Activated CD4-positive, alpha-beta T cell treated with anti-CD3 and anti-CD28 coated beads, Interleukin-2, amount 10 ng/mL, durations not matched to agents 7 days and 5 days (primary cell): ENCODE measurements at regions not wholly inside any gene's neighbourhood (a gene's known extent, or its start where the extent isn't known, plus 50 kb on each side); places are given as distances from the start of the nearest gene placed in this dataset.
"Not testable (repeated sequence)": the region's sequence is repeated elsewhere in the genome, so short reads cannot be mapped to it uniquely, and the experiment has no call there.

ENCODE experiments used
- CTCF ChIA-PET: fragments of 350-600 bp; sonication (Branson Sonifier 250); formaldehyde crosslinking; loops from one replicate; lab custom pipeline; 2021; ENCODE audit warnings: antibody characterized with exemption; lab: Charles Lee
- POLR2A ChIA-PET: fragments of 350-600 bp; sonication (Branson Sonifier 250); formaldehyde crosslinking; loops from one replicate; lab custom pipeline; 2021; ENCODE audit warnings: antibody characterized with exemption; lab: Charles Lee
- DNase-seq: peaks from one replicate; pipeline ENCODE4 v3.0.0-alpha.2; 2020
- H3K27ac Mint-ChIP-seq: one replicate; pipeline ENCODE4 v1.8.0; 2021; ENCODE audit warnings: mild to moderate bottlenecking, moderate library complexity, mixed read lengths
- H3K27me3 Mint-ChIP-seq: one replicate; pipeline ENCODE4 v1.8.0; 2021; ENCODE audit warnings: mixed read lengths
- H3K36me3 Mint-ChIP-seq: one replicate; pipeline ENCODE4 v1.8.0; 2021; ENCODE audit warnings: low read depth, mixed read lengths
- H3K4me1 Mint-ChIP-seq: one replicate; pipeline ENCODE4 v1.8.0; 2021; ENCODE audit warnings: mixed read lengths
- H3K4me3 Mint-ChIP-seq: one replicate; pipeline ENCODE4 v1.8.0; 2021; ENCODE audit warnings: mild to moderate bottlenecking, moderate library complexity, mixed read lengths
- H3K9me3 Mint-ChIP-seq: one replicate; pipeline ENCODE4 v1.8.0; 2021; ENCODE audit warnings: mixed read lengths

- H3K4me1 Mint-ChIP-seq, POLR2A ChIA-PET, H3K9me3 Mint-ChIP-seq, H3K27me3 Mint-ChIP-seq, H3K4me3 Mint-ChIP-seq, H3K36me3 Mint-ChIP-seq, DNase-seq, H3K27ac Mint-ChIP-seq: not testable (repeated sequence)
- CTCF ChIA-PET = interaction anchor here (0.7 to 1.4 kb wide), 2 partner anchors 11 to 12 kb away, joined by 3 read pairs; no protein-coding TSS in a partner anchor
These were observed 196.8 kb downstream of the CCNG2 start for GRCh38 chr4:77353724-77354315.

GRCh38 chr4:77354550-77354949, 197.5 kb downstream of the CCNG2 start:
- no peak for DNase-seq
- Mint-ChIP-seq H3K27me3 (no peaks in the 10 kb centered on the region), H3K9me3 (no peaks in the 10 kb centered on the region), H3K36me3 (no peaks in the 10 kb centered on the region), H3K27ac (no peak overlapping the region), H3K4me3 (no peak overlapping the region), H3K4me1 (no peaks in the 10 kb centered on the region)
- ChIA-PET POLR2A (no interaction called here), CTCF (no interaction called here)

DNA sequence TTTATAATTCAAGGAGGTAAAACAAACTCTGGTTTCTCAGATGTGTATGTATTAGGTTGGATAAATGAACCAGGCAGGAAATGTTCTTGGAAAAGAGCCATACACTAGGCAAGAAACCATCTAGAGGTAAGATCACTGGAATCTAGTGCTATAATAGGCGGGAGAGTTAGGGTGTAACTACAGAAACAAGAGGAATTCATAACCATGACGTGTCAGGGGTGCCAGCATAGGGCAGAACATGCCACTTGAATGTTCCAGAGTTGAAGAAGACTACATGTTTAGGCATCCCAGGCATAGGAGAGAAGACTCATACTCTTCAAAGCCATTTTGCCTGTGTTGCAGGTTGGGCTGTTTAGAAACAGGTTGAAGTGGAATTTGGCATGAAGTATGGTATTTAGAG, 198.7 kb downstream of the CCNG2 start:
- H3K9me3 Mint-ChIP-seq = no peaks in the 10 kb centered on the region
- CTCF ChIA-PET = no interaction called here
- no peak overlapping the region for H3K27ac Mint-ChIP-seq
- H3K27me3 Mint-ChIP-seq = no peaks in the 10 kb centered on the region
- no peak for DNase-seq
- no peak overlapping the region for H3K4me3 Mint-ChIP-seq
- H3K4me1 Mint-ChIP-seq = no peaks in the 10 kb centered on the region
- POLR2A ChIA-PET = no interaction called here
- no peaks in the 10 kb centered on the region for H3K36me3 Mint-ChIP-seq

DNA sequence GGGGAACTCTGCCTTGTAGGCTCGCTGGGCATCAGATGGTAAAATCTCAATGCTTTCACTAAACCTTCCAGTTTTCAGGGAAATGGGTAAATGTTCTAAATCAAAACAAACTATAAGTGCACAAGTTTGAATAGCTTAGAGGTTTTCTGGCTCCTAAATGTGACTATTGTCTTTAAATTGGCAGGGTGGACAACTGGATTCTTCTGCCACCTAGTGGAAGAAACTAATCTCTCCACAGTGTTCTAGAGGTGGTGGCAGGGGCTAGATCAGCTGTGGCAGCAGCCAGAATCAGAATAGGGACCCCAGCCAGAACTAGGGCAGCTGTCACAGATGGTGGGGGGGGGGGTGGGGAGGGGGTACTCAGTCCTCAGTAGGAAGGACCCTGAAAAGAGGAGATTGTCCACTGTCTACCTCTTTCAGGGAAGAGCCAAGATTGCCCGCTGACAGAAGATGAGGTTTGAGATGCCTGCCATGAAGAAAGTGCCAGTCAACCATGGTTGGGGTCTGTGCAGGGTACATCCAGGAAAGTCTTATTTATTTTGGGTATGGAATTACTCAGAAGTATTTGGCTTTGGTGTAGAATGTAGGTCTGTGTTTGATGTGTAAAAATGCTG, 201.4 kb downstream of the CCNG2 start:
- no peaks in the 10 kb centered on the region for H3K36me3 Mint-ChIP-seq
- H3K27me3 Mint-ChIP-seq = peaks cover 4% of the 10 kb centered on the region
- H3K4me1 Mint-ChIP-seq = no peaks in the 10 kb centered on the region
- CTCF ChIA-PET = interaction anchor here (0.9 to 1.2 kb wide), 4 partner anchors 10 to 242 kb away, joined by 3 read pairs; no protein-coding TSS in a partner anchor
- H3K4me3 Mint-ChIP-seq = no peak overlapping the region
- no peak overlapping the region for H3K27ac Mint-ChIP-seq
- POLR2A ChIA-PET = no interaction called here
- no peaks in the 10 kb centered on the region for H3K9me3 Mint-ChIP-seq
- DNase-seq = peak; percentile 22

GRCh38 chr4:77360451-77360850, 203.4 kb downstream of the CCNG2 start:
- Mint-ChIP-seq H3K9me3 (no peaks in the 10 kb centered on the region), H3K4me1 (no peaks in the 10 kb centered on the region), H3K27me3 (peaks cover 4% of the 10 kb centered on the region), H3K4me3 (no peak overlapping the region), H3K27ac (no peak overlapping the region), H3K36me3 (no peaks in the 10 kb centered on the region)
- DNase-seq = no peak
- ChIA-PET POLR2A (no interaction called here), CTCF (no interaction called here)

GRCh38 chr4:77366876-77367275, 209.9 kb downstream of the CCNG2 start:
- CTCF ChIA-PET = interaction anchor here (1.0 to 1.4 kb wide), 3 partner anchors 13 to 62 kb away, joined by 3 to 5 read pairs (median 3); no protein-coding TSS in a partner anchor
- H3K4me3 Mint-ChIP-seq, H3K36me3 Mint-ChIP-seq, H3K9me3 Mint-ChIP-seq, H3K4me1 Mint-ChIP-seq, POLR2A ChIA-PET, DNase-seq, H3K27ac Mint-ChIP-seq, H3K27me3 Mint-ChIP-seq: not testable (repeated sequence)

GRCh38 chr4:77367638-77368037, 210.6 kb downstream of the CCNG2 start:
- H3K36me3 Mint-ChIP-seq = no peaks in the 10 kb centered on the region
- ChIA-PET POLR2A (no interaction called here), CTCF (interaction anchor here (1.4 to 1.5 kb wide), 2 partner anchors 9 to 13 kb away, joined by 3 to 5 read pairs; no protein-coding TSS in a partner anchor)
- peaks cover 3% of the 10 kb centered on the region for H3K27me3 Mint-ChIP-seq
- DNase-seq = no peak
- H3K4me1 Mint-ChIP-seq = no peaks in the 10 kb centered on the region
- H3K9me3 Mint-ChIP-seq = no peaks in the 10 kb centered on the region
- no peak overlapping the region for H3K4me3 Mint-ChIP-seq
- H3K27ac Mint-ChIP-seq = no peak overlapping the region

DNA sequence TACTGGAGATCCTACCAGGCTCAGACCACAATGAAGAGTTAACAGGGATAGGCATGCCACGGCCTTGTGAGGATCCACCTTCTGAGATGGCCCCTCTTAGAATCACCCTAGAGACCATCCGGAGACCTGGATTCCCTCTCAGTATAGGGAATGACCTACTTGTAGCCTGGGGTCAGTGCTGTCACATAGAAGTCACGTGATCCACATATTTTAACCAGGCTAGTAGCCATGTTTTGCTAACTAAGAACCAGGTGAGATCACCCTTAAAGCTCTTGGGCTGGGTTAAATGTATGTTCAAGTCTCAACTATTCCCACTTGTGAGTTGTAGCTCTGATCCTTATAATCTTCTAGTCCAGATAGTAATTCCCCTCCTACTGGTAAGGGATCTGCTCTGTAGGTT, 215.4 kb downstream of the CCNG2 start:
- Mint-ChIP-seq H3K36me3 (no peaks in the 10 kb centered on the region), H3K27me3 (peaks cover 1% of the 10 kb centered on the region), H3K9me3 (no peaks in the 10 kb centered on the region), H3K27ac (no peak overlapping the region), H3K4me3 (no peak overlapping the region), H3K4me1 (peaks cover 12% of the 10 kb centered on the region)
- ChIA-PET CTCF (no interaction called here), POLR2A (no interaction called here)
- no peak for DNase-seq

GRCh38 chr4:77375866-77376607, 219.0 kb downstream of the CCNG2 start:
- H3K27me3 Mint-ChIP-seq = peaks cover 1% of the 10 kb centered on the region
- DNase-seq = no peak
- no peak overlapping the region for H3K27ac Mint-ChIP-seq
- H3K4me3 Mint-ChIP-seq = no peak overlapping the region
- ChIA-PET POLR2A (no interaction called here), CTCF (no interaction called here)
- peaks cover 12% of the 10 kb centered on the region for H3K4me1 Mint-ChIP-seq
- no peaks in the 10 kb centered on the region for H3K9me3 Mint-ChIP-seq
- H3K36me3 Mint-ChIP-seq = no peaks in the 10 kb centered on the region

DNA sequence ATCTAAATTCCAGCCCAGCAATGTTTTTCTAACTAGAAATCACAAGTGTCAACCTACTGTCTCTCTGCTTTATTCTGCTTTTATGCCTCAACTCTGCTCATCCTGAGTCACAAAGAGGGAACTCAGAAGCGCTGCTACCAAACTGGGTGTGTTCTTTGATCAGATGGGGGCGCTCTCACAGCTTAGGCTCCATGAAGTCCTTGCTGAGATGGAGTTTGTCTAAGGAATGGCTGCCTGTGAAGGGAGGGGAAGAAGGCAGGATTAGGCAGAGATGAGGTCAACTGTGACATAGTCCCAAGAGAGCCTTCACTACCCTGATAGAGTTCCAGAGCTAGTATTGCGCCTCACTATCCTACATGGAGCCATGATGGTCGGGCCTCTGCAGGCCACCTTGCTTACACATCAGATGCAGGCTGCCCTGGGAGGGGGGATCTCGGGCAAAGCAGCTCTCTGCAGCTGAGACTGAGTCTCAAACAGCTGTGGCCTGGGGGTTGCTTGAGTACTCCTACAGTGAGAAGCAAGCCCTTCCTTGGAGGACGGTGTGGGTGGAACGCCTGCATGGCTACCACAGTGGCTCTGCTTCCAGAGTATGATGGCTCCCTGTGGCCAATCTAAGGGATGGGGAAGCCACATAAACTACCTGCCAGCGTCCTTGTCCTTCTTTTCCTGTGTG, 219.9 kb downstream of the CCNG2 start:
- no peak overlapping the region for H3K4me3 Mint-ChIP-seq
- H3K27me3 Mint-ChIP-seq = peaks cover 1% of the 10 kb centered on the region
- DNase-seq = no peak
- CTCF ChIA-PET = interaction anchor here (1.0 to 1.5 kb wide), 2 partner anchors 12 to 217 kb away, joined by 3 read pairs; no protein-coding TSS in a partner anchor
- peaks cover 12% of the 10 kb centered on the region for H3K4me1 Mint-ChIP-seq
- no peak overlapping the region for H3K27ac Mint-ChIP-seq
- no peaks in the 10 kb centered on the region for H3K9me3 Mint-ChIP-seq
- H3K36me3 Mint-ChIP-seq = no peaks in the 10 kb centered on the region
- POLR2A ChIA-PET = no interaction called here

- no peaks in the 10 kb centered on the region for H3K9me3 Mint-ChIP-seq
- no peak overlapping the region for H3K4me3 Mint-ChIP-seq
- no peaks in the 10 kb centered on the region for H3K27me3 Mint-ChIP-seq
- H3K27ac Mint-ChIP-seq = no peak overlapping the region
- H3K4me1 Mint-ChIP-seq = peaks cover 4% of the 10 kb centered on the region
- ChIA-PET POLR2A (no interaction called here), CTCF (no interaction called here)
- H3K36me3 Mint-ChIP-seq = no peaks in the 10 kb centered on the region
- DNase-seq = no peak
These were observed 221.5 kb upstream of the CXCL13 start for GRCh38 chr4:77384094-77384493.

- Mint-ChIP-seq H3K36me3 (no peaks in the 10 kb centered on the region), H3K4me1 (peaks cover 4% of the 10 kb centered on the region), H3K27ac (no peak overlapping the region), H3K4me3 (no peak overlapping the region), H3K27me3 (no peaks in the 10 kb centered on the region), H3K9me3 (no peaks in the 10 kb centered on the region)
- ChIA-PET POLR2A (no interaction called here), CTCF (interaction anchor here (0.6 to 1.1 kb wide), 3 partner anchors 10 to 236 kb away, joined by 3 read pairs; no protein-coding TSS in a partner anchor)
- DNase-seq = peak; percentile 61
These were observed 220.3 kb upstream of the CXCL13 start for GRCh38 chr4:77385124-77385969.
